GM12875 (cell line): ENCODE measurements at regions not wholly inside any gene's neighbourhood (a gene's known extent, or its start where the extent isn't known, plus 50 kb on each side); places are given as distances from the start of the nearest gene placed in this dataset.
"Not testable (repeated sequence)": the region's sequence is repeated elsewhere in the genome, so short reads cannot be mapped to it uniquely, and the experiment has no call there.

Experiments used
- H3K4me3 ChIP-seq: one replicate; pipeline ENCODE4 v1.5.1; 2011; ENCODE audit warnings: low read depth, low read length, control low read depth
- TF ChIP-seq, protein P1 (sequence below): IDR thresholded peaks from 2 replicates; pipeline ENCODE4 v1.5.1; 2011; ENCODE audit warnings: low read depth, mild to moderate bottlenecking, control low read depth, inconsistent platforms, low read length, moderate library complexity, borderline replicate concordance; ENCODE audit not compliant: insufficient read depth

DNA sequence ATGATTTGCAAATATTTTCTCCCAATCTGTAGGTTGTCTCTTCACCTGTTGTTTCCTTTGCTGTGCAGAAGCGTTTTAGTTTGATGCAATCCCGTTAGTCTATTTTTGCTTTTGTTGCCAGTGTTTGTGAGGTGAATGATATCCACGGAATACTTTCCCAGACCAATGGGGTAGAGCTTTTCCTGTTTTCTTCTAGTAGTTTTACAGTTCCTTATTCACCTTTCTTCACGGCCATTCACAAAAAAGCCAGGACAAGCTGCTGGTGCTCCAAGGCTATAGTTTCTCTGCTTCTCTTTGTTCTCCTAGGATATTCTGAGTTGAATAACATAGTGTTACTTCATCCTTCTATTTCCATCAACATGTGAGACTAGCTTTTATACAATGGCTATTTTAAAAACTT lies 98.7 kb downstream of the UTP18 start:
- H3K4me3 ChIP-seq, result no peak overlapping the region
- TF ChIP-seq, protein P1, sequence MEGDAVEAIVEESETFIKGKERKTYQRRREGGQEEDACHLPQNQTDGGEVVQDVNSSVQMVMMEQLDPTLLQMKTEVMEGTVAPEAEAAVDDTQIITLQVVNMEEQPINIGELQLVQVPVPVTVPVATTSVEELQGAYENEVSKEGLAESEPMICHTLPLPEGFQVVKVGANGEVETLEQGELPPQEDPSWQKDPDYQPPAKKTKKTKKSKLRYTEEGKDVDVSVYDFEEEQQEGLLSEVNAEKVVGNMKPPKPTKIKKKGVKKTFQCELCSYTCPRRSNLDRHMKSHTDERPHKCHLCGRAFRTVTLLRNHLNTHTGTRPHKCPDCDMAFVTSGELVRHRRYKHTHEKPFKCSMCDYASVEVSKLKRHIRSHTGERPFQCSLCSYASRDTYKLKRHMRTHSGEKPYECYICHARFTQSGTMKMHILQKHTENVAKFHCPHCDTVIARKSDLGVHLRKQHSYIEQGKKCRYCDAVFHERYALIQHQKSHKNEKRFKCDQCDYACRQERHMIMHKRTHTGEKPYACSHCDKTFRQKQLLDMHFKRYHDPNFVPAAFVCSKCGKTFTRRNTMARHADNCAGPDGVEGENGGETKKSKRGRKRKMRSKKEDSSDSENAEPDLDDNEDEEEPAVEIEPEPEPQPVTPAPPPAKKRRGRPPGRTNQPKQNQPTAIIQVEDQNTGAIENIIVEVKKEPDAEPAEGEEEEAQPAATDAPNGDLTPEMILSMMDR, result no peak

DNA sequence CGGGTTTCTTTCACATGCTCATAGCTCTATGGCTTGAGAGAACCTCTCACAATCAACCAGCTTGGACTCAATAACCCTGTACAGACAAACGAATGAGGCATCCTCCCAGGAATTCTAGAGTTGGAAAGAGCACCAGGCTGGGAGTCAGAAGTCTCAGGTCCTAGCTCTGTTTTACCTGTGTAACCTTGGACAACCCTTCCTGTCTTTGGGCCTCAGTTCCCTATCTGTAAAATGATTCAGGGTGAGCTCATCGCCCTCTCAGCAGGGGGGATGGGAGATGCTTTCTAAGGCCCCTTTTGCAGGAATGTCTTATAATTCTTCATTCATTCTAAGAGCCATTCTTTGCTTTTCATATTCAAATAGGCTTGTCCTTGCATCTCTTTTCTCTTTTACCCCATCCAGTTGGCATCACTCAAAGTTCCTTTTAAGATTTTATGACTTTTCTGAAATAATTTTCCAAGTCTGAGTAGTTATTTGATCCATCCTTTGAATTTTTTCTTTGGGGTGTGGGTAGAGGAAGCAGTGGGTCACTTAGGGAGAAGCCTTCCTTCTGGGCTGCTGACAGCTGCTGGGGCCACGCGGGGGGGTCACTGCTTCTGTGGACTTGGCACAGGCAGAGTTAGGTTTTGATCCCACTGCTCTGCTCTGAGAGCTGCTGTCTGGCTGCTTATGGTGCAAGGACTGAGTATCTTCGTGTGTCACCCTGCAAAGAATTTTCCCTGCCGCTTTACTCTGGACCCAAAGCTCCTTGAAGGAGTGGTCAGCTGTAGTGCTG lies 102.7 kb downstream of the UTP18 start:
- no peak overlapping the region for H3K4me3 ChIP-seq
- TF ChIP-seq, protein P1, result no peak

DNA sequence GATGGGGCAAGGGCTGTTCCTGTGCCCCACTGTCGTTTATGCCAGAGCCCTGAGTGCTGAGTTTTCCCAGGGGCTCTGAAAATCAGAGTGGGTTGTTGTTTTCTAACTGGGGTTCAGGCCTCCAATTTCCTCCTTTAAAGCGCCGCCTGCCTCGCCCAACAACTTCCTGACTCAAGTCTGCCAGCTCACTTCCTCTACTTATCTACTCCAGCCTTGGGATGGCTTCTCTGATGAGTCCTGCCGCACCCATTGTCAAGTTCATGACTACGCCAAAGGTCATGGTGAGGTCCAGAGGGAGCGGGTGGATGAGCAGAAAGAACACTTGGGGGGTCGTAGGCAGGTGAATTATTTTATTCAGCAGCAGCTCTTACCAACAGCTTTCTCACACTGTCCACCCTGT lies 104.7 kb downstream of the UTP18 start:
- TF ChIP-seq, protein P1, result no peak
- no peak overlapping the region for H3K4me3 ChIP-seq

DNA sequence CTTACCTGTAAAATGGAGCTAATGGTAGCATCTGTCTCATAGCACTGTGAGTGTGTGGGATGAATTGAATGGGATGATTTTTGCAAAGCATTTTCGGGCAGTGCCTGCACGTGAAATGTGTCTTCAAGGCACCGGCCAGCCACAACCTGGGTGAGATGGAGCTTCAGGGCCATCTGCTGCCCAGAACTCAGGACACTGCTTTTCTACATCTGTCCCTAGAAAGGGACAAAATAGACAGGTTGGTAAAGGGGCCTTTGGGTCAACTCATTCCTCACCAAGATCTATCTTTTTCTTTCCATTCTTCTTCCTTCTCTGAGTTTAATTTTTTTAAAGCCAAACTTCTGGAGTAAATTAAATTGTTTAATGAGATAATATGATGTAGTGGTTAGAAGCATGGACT lies 106.5 kb downstream of the UTP18 start:
- TF ChIP-seq, protein P1, result no peak
- H3K4me3 ChIP-seq, result no peak overlapping the region

DNA sequence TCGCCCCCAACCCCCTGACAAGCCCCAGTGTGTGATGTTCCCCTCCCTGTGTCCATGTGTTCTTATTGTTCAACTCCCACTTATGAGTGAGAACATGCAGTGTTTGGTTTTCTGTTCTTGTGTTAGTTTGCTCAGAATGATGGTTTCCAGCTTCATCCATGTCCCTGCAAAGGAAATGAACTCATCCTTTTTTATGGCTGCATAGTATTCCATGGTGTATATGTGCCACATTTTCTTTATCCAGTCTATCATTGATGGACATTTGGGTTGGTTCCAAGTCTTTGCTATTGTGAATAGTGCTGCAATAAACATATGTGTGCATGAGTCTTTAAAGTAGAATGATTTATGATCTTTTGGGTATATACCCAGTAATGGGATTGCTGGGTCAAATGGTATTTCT lies 107.5 kb downstream of the UTP18 start:
- H3K4me3 ChIP-seq, result not testable (repeated sequence)

DNA sequence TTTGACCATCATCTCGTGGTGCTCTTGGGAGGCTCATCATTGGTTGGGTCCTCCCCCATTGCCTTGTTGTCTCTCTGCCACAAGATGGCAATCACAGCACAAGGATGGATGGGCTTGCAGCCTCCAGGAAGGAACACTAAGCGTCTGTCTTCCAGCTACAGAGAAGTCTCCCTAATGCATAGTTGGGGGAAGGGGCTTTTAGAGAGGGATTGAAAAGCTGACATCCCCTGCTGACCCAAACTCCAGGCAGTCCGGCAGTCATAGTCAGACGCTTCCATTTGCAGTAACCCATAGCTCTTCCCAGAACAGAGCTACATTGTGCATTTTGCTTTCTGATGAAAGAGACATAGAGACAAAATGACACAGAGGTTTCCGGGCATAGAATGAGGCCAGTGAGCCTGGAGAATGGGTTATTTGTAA lies 111.4 kb downstream of the UTP18 start:
- H3K4me3 ChIP-seq, result no peak overlapping the region
- TF ChIP-seq, protein P1, result peak; percentile 74

DNA sequence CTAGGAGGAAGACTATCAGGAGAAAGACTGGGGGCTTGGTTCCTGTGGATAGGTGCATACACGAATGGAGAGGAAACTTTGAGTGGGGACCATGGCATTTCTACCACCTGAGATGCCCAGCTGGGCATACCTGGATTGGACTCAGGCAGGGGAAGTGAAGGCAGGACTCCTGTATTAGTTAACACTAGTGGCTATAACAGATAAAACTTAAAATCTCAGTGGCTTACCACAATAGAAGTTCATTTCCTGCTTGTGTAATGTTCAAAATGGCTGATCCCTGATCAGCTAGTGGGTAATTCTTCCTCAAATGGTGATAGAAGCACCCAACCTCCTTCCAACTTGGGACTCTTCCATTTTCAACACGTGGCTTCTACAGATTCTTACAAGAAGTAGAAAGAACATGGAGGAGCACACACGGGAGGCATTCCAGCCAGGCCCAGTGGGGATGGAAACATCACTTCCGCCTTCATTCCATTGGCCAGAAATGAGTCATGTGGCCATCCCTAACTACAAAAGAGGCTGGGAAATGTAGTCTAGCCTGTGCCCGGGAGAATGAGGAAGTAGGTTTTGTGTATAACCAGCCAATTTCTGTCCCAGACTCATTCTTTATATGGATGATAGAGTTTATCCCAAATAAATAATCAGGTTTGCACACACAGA lies 112.1 kb downstream of the UTP18 start:
- TF ChIP-seq, protein P1, result no peak
- peak overlapping the region; percentile 38 for H3K4me3 ChIP-seq
